ENCODE measurements at regions not wholly inside any gene's neighbourhood (a gene's known extent, or its start where the extent isn't known, plus 50 kb on each side); places are given as distances from the start of the nearest gene placed in this dataset.
A peak's percentile ranks its signal among the peaks of the same experiment; 100 is the strongest.

DNA sequence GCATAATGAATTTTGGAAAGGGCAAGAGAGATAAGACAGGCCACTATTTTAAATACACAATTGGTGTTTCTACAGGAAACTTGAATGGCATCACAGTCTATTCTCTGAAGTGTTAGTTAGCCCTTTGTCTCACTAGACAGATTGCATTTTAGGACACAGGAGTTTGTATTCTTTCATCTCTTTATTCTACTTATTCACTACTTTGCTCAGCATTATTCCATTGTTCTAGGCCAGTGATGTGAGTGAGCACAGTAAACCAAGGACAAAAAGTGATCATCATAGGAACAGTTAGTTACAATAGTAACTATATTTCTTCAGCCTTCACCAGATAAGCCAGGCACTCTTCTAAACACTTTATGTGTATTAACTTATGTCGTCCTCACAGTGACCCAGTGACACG, 150.2 kb upstream of the SLCO3A1 start:
- Histone ChIP-seq H3K27me3 (ENCODE audit: low read depth, low read length) (no peaks in the 10 kb centered on the region), H3K4me2 (ENCODE audit: low read length) (no peak overlapping the region), H3K36me3 (replicated peaks; ENCODE audit: low read depth, low read length) (no peaks in the 10 kb centered on the region), H3K4me1 (ENCODE audit: low read length) (no peaks in the 10 kb centered on the region), H2AFZ (ENCODE audit: low read depth, low read length) (no peak overlapping the region), H3K4me3 (ENCODE audit: low read length) (no peak overlapping the region), H3K9me3 (ENCODE audit: insufficient read depth, low read length) (no peaks in the 10 kb centered on the region), H3K79me2 (ENCODE audit: low read length) (no peaks in the 10 kb centered on the region), H3K27ac (ENCODE audit: low read length) (no peak overlapping the region), H4K20me1 (ENCODE audit: insufficient read depth, low read length) (no peaks in the 10 kb centered on the region), H3K9ac (ENCODE audit: low read length) (no peak overlapping the region)
- TF ChIP-seq, protein P1, sequence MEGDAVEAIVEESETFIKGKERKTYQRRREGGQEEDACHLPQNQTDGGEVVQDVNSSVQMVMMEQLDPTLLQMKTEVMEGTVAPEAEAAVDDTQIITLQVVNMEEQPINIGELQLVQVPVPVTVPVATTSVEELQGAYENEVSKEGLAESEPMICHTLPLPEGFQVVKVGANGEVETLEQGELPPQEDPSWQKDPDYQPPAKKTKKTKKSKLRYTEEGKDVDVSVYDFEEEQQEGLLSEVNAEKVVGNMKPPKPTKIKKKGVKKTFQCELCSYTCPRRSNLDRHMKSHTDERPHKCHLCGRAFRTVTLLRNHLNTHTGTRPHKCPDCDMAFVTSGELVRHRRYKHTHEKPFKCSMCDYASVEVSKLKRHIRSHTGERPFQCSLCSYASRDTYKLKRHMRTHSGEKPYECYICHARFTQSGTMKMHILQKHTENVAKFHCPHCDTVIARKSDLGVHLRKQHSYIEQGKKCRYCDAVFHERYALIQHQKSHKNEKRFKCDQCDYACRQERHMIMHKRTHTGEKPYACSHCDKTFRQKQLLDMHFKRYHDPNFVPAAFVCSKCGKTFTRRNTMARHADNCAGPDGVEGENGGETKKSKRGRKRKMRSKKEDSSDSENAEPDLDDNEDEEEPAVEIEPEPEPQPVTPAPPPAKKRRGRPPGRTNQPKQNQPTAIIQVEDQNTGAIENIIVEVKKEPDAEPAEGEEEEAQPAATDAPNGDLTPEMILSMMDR (IDR thresholded peaks at IDR 0.05; ENCODE audit: low read depth, low read length), result no peak
- no peak for TF ChIP-seq EZH2phosphoT487 (IDR thresholded peaks at IDR 0.05; ENCODE audit: low read depth)

DNA sequence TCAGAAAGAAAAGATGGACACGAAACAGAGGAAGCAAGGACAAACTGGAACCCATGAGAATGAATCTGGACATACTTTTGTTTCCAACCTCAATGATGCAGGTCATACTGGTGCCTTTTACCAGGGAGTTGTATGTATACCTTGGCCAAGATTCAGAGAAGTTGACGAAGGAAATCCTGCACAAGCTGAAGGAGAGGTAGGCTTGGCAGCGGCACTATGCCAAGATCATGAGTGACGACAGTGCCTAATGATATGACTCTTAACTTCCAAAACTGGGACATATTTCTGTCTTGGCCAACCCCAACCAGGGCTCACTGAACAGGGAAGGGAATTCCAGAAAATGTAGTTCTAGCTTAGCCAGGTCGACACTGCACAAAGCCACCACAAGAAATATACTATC, 149.2 kb upstream of the SLCO3A1 start:
- Histone ChIP-seq H3K4me2 (ENCODE audit: low read length) (no peak overlapping the region), H3K27ac (ENCODE audit: low read length) (no peak overlapping the region), H3K4me3 (ENCODE audit: low read length) (no peak overlapping the region), H4K20me1 (ENCODE audit: insufficient read depth, low read length) (no peaks in the 10 kb centered on the region), H3K9ac (ENCODE audit: low read length) (no peak overlapping the region), H3K36me3 (replicated peaks; ENCODE audit: low read depth, low read length) (no peaks in the 10 kb centered on the region), H2AFZ (ENCODE audit: low read depth, low read length) (no peak overlapping the region), H3K9me3 (ENCODE audit: insufficient read depth, low read length) (no peaks in the 10 kb centered on the region), H3K79me2 (ENCODE audit: low read length) (no peaks in the 10 kb centered on the region), H3K4me1 (ENCODE audit: low read length) (no peaks in the 10 kb centered on the region), H3K27me3 (ENCODE audit: low read depth, low read length) (no peaks in the 10 kb centered on the region)
- TF ChIP-seq EZH2phosphoT487 (IDR thresholded peaks at IDR 0.05; ENCODE audit: low read depth), result no peak
- TF ChIP-seq, protein P1 (IDR thresholded peaks at IDR 0.05; ENCODE audit: low read depth, low read length), result no peak

DNA sequence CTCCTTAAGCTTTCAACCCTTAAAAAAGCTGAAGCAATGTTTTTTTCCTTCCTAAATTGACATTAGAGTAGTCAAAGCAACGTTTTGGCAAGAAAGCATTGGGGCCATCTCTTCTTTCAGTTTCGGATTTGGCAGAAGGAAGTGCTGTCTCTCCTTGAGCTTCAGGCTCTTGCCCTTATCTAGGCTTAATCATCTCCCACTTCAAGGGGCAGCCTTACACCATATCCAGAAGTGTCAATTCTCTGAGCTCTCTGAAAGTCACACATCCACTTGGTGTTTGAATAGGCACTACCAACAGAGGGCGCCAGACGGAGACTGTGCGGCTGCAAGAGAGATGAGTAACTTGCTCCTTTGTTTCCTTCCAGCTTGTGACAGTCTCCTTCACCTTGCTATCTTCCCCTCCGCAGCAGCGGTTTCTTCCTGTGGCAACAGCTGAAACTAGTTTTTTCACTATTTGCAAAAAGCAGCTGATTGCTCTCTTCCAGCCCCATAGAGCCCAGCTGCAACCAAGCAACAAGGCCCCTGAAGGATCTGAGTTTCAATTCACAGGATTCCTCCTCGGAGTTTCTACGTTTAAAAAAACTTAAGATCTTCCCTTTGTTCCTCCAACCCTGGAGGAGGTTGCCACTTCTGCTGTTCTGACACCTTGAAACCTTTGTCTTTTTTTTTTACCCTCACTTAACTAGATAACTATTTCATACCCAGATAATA, 147.0 kb upstream of the SLCO3A1 start:
- H3K9me3 ChIP-seq (ENCODE audit: insufficient read depth, low read length), result no peaks in the 10 kb centered on the region
- no peak overlapping the region for H3K27ac ChIP-seq (ENCODE audit: low read length)
- no peaks in the 10 kb centered on the region for H3K36me3 ChIP-seq (replicated peaks; ENCODE audit: low read depth, low read length)
- H3K9ac ChIP-seq (ENCODE audit: low read length), result no peak overlapping the region
- H4K20me1 ChIP-seq (ENCODE audit: insufficient read depth, low read length), result no peaks in the 10 kb centered on the region
- no peak overlapping the region for H3K4me2 ChIP-seq (ENCODE audit: low read length)
- H3K4me3 ChIP-seq (ENCODE audit: low read length), result no peak overlapping the region
- H3K27me3 ChIP-seq (ENCODE audit: low read depth, low read length), result peaks cover 11% of the 10 kb centered on the region
- H3K79me2 ChIP-seq (ENCODE audit: low read length), result no peaks in the 10 kb centered on the region
- no peaks in the 10 kb centered on the region for H3K4me1 ChIP-seq (ENCODE audit: low read length)
- TF ChIP-seq EZH2phosphoT487 (IDR thresholded peaks at IDR 0.05; ENCODE audit: low read depth), result no peak
- TF ChIP-seq, protein P1 (IDR thresholded peaks at IDR 0.05; ENCODE audit: low read depth, low read length), result peak; percentile 81
- H2AFZ ChIP-seq (ENCODE audit: low read depth, low read length), result no peak overlapping the region

DNA sequence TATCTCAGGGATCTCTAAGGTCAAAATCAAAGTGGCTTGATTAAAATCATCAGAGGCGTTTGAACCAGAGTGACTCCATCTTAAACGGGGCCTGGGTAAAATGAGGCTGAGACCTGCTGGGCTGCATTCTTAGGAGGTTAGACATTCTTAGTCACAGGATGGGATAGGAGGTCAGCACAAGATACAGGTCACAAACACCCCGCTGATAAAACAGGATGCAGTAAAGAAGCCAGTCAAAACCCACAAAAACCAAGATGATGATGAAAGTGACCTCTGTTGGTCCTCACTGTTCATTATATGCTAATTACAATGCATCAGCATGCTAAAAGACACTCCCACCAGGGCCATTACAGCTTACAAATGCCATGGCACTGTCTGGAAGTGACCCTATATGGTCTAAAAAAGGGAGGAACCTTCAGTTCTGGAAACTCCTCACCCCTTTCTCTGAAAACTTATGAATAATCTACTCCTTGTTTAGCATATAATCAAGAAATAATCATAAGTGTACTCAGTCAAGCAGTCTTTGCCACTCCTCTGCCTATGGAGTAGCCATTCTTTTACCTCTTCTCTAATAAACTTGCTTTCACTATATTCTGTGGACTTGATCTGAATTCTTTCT, 143.3 kb upstream of the SLCO3A1 start:
- TF ChIP-seq, protein P1 (IDR thresholded peaks at IDR 0.05; ENCODE audit: low read depth, low read length), result no peak
- TF ChIP-seq EZH2phosphoT487 (IDR thresholded peaks at IDR 0.05; ENCODE audit: low read depth), result no peak
- H3K27ac ChIP-seq (ENCODE audit: low read length), result no peak overlapping the region

More for the DNA sequence above, 143.3 kb upstream of the SLCO3A1 start:
- Histone ChIP-seq H3K79me2 (ENCODE audit: low read length) (no peaks in the 10 kb centered on the region), H3K36me3 (replicated peaks; ENCODE audit: low read depth, low read length) (no peaks in the 10 kb centered on the region), H4K20me1 (ENCODE audit: insufficient read depth, low read length) (no peaks in the 10 kb centered on the region), H3K4me2 (ENCODE audit: low read length) (no peak overlapping the region), H3K27me3 (ENCODE audit: low read depth, low read length) (peaks cover 11% of the 10 kb centered on the region), H3K9ac (ENCODE audit: low read length) (no peak overlapping the region), H3K4me3 (ENCODE audit: low read length) (no peak overlapping the region), H2AFZ (ENCODE audit: low read depth, low read length) (no peak overlapping the region), H3K9me3 (ENCODE audit: insufficient read depth, low read length) (no peaks in the 10 kb centered on the region), H3K4me1 (ENCODE audit: low read length) (no peaks in the 10 kb centered on the region)

All from OCI-LY3 (cell line).